GM18517 (cell line): ENCODE measurements at regions not wholly inside any gene's neighbourhood (a gene's known extent, or its start where the extent isn't known, plus 50 kb on each side); places are given as distances from the start of the nearest gene placed in this dataset.
"Not testable (repeated sequence)": the region's sequence is repeated elsewhere in the genome, so short reads cannot be mapped to it uniquely, and the experiment has no call there.

Source experiments
- ATAC-seq: cut with Tn5 transposase; IDR thresholded peaks from one replicate; pipeline ENCODE4 v1.9.1; 2021; ENCODE audit warnings: mild to moderate bottlenecking, moderate library complexity; ENCODE audit not compliant: unreplicated experiment

DNA sequence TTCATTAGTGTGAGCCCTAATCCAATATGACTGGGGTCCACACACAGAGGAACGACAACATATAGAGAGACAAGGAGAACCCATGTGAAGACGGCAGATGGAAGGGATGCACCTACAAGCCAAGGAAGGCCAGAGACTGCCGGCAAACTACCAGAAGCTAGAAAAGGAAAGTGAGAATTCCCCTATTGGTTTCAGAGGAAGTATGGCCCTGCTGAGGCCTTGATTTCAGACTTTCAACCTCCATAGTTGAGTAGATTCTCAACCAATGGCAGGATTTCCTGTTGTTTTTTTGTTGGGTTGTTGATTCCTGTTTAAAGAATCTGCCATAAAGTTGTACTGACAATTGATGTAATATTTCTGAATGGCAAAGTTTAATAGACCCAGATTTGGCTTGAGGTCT is 241.5 kb downstream of the SATB2 start:
- ATAC-seq: no peak

GRCh38 chr2:199207011-199207410 is 250.7 kb downstream of the SATB2 start:
- no peak for ATAC-seq

- no peak for ATAC-seq
Observed at GRCh38 chr2:199206536-199206935, 251.2 kb downstream of the SATB2 start.

- ATAC-seq: no peak
Observed at GRCh38 chr2:199202964-199203363, 254.8 kb downstream of the SATB2 start.

DNA sequence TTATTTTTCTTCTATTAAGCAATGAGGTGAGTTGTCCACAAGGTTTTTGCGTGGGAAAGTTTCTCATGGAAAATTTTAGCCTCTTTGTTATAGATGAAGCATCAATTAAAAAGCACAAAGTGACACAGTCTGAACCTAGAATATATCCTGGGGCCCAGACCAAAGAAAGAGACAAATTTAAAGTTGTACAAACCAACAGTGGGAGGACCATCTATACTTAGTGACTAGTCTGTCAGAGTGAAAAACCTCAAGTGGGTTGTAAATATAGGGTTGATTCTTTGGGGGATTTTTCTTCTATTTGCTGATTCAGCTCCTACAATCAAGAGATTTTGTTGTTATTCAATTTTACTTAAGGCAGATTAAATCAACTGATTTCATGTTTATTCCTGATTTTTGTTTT is 256.2 kb downstream of the SATB2 start:
- no peak for ATAC-seq

DNA sequence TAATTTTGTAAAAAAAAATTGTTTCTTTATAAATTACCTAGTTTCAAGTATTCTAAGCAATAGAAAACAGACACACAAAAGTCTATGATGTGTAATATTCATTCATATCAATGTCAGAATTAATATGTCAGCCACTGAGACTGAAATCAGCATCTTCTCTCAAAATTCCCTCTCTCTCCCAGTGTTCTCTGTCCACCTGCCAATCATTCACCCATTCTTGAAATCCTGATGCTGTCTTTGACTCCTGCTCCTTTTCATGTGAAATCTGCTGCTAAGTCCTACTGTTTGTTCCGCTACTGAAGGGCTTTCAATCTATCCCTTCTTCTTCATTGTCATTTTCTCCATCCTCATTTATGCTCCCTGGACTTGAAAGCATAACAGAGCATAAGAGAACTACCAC is 257.9 kb downstream of the SATB2 start:
- ATAC-seq: no peak

GRCh38 chr2:199197448-199197847 is 260.3 kb downstream of the SATB2 start:
- no peak for ATAC-seq

DNA sequence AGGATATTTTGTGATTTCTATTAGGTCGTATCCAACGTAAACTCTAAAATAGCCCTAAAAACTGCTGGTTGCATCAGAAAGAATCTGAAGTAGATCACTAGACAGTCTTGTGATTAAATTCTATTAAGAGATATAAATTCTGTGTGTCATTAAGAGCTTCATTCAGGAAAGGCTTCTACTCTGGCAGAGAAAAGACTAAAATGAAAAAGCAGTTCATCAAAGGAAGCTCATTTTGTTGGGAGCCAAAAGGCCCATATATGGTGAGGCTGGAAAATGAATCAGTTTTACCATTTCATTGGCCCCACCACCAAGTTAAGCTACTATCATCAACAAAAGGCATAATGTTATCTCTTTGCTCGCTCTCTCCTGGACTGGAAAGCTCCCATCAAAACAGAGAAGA is 261.1 kb downstream of the SATB2 start:
- ATAC-seq: no peak

GRCh38 chr2:199195927-199196502 is 261.7 kb downstream of the SATB2 start:
- ATAC-seq: no peak

- ATAC-seq: no peak
Observed at GRCh38 chr2:199191461-199191860, 266.3 kb downstream of the SATB2 start.

GRCh38 chr2:199189229-199189628 is 268.5 kb downstream of the SATB2 start:
- no peak for ATAC-seq

DNA sequence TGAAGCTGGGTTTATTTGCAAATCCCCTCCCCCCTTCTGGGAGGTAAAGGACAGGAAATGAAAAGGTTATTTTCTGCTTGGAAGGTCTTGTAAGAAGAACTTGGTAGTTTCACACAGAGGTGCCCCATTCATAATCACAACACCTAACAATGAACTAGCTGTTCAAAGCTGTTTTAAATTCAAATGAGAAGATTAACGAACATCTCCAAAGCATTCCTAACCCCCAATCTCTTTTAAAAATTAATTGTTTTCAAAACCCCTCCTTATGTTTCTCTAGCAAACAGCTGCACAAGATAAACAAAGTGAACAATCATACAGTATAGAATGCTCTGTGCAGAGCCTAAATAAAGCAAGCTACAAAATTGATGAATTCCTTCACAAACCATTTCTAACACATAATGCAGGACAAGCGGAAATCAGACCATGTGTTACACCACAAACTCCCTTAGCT is 271.4 kb downstream of the SATB2 start:
- no peak for ATAC-seq

GRCh38 chr2:199185174-199185573 is 272.6 kb downstream of the SATB2 start:
- not testable (repeated sequence) for ATAC-seq

DNA sequence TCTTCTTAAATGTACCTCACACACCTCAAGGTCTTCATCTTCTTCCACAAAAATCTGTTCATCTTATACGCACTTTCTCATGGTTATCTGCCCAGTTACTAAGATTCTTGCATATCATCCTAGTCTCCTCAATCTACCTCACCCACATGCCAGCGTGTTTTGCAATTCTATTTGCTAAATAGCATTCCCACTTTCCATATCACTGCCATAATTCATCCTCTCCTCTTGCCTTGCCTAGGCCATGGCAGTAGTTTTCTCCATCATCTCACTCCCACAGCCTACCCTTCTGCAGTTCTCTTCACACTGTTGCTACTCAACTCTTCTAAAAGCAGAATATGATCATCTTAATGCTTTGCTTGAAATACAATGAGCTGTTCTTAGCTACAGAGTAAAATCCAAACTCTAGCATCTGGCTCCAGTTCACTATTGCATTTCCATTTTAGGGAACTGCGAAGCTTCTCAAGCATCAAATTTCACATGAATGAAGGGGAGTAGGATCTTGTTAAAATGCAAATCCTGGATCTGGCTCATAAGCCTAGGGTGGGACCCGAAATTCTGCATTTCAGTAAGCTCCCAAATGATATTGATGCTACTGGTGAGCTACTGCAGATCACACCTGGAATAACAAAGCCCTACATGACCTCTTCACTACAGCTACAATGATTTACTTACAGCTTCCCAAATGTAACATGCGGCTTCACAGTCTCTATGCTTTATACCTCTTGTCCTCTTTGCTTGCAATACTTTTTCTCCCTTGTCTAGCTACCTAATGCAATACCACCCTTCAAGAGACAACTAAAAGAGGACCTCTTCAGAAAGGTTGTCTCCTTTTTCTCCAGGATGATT is 293.9 kb downstream of the SATB2 start:
- no peak for ATAC-seq

- ATAC-seq: no peak
Observed at GRCh38 chr2:199160677-199161465, 296.9 kb downstream of the SATB2 start.

DNA sequence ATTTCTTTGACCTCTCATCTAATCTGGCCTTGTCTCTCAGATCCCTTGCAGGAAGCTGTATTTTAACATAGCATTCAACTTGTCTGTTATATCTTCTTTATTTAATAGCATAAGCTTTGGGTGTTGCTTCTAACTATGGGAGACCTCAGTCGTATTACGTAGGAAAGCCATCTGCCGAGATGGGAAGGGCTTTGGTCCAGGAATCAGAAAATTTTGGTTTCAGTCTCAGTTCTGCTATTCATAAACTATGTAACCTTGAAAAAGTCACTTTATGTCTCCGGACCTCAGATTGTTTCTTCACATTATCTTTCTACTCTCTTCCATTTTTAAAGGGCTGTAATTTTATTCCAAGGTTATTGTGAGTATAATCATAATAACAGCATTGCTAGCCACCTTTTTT is 297.7 kb downstream of the SATB2 start:
- no peak for ATAC-seq

GRCh38 chr2:199148076-199148845 is 309.5 kb downstream of the SATB2 start:
- ATAC-seq: no peak

GRCh38 chr2:199147216-199147615 is 310.5 kb downstream of the SATB2 start:
- no peak for ATAC-seq

DNA sequence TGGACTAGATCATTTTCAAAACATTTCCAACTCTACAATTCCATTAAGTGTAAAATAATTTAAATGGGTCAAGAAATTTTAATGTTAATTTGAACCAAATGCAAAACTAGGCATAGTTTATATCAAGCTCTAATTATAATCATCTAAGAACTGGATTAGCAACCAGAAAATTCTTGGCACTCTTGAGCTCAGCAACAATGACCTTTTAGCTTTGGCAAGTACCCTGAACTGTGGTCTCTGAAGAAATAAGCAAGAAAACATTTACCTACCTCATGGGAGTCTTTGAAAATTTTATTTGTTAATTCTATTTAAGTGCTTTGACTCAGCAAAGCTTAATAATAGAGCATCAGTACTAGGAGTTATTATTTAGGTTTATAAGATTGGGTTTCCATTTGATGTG is 313.2 kb downstream of the SATB2 start:
- ATAC-seq: no peak

DNA sequence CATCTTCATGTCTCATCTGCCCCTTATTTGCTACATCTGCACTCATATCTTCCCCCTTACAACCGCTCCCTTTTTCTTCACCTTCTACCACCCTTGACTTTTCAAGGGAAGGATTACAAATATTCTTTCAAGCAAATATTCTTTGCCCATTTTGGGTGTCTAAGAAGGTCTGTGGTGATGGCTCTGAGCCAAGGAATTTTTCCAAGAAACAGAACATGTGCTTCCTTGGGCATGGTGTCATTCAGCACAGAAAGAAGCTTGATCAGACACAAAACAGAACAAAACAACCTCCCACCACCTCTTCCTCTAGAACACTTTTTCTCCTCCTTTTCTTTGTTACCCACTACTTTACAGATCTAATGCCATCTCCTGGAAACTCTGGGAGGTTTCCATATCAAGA is 313.7 kb downstream of the SATB2 start:
- no peak for ATAC-seq

DNA sequence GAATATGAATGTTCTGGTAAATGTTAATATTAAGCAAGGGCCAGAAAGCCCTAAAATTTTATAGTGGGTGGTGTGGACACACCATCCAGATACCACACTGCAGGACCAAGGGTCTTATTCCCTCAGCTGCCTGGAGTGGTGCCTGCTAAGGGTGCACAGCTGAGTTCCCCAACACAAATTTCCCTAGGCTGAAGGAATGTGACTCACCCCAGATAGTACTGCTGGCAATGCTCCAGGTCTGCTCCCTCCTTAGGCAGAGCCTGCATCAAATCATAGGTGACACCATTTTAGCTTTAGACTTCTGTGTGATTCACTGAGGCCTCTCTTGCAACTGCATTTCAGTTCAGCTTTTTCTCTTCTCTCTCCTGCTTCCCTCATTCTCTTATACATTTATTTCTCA is 321.1 kb downstream of the SATB2 start:
- ATAC-seq: no peak
